ENCODE measurements at regions not wholly inside any gene's neighbourhood (a gene's known extent, or its start where the extent isn't known, plus 50 kb on each side); places are given as distances from the start of the nearest gene placed in this dataset.

- TF ChIP-seq CTCF (IDR thresholded peaks at IDR 0.05; ENCODE audit: insufficient read depth, low read length) (no peak), POLR2AphosphoS5 (IDR thresholded peaks at IDR 0.05; ENCODE audit: low read depth) (no peak), REST (IDR thresholded peaks at IDR 0.05; ENCODE audit: insufficient replicate concordance, low read depth) (no peak)
Measured at GRCh38 chr6:98324446-98324845, 509.9 kb upstream of the POU3F2 start.

Measured in HL-60 (cell line).